Stimulated activated CD4-positive, alpha-beta T cell treated with anti-CD3 and anti-CD28 coated beads, Interleukin-1b, Interleukin-23, amount 100 ng/mL, for 1 hour (primary cell): ENCODE measurements at regions not wholly inside any gene's neighbourhood (a gene's known extent, or its start where the extent isn't known, plus 50 kb on each side); places are given as distances from the start of the nearest gene placed in this dataset.

Experiments
- DNase-seq, 2 donors: peaks; one replicate each; pipeline ENCODE4 v3.0.0-alpha.2; 2020; ENCODE audit warnings: low read depth in 2 of 2

DNA sequence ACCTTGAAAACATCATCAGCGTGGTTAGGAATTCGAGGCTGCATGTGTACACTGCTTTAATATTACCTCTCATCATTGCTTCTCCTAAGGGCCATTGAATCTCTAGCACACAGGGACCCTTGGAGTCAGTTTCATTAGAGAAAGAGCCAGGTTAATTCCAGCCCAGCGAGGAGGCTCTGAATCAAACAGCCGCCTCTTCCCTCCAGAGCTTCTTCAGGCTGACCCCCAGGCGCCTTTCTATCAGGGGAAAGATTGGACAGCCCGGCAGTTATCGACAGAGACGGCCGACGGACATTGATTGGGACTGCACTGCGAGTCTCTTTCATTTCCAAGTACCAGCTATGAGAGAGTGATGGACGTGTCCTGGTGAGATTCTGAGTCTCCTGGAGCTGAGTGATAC lies 159.2 kb downstream of the ANKRD60 start:
- no peak for DNase-seq

- DNase-seq, result no peak
These were observed 162.7 kb downstream of the ANKRD60 start for GRCh38 chr20:58065508-58066361.

DNA sequence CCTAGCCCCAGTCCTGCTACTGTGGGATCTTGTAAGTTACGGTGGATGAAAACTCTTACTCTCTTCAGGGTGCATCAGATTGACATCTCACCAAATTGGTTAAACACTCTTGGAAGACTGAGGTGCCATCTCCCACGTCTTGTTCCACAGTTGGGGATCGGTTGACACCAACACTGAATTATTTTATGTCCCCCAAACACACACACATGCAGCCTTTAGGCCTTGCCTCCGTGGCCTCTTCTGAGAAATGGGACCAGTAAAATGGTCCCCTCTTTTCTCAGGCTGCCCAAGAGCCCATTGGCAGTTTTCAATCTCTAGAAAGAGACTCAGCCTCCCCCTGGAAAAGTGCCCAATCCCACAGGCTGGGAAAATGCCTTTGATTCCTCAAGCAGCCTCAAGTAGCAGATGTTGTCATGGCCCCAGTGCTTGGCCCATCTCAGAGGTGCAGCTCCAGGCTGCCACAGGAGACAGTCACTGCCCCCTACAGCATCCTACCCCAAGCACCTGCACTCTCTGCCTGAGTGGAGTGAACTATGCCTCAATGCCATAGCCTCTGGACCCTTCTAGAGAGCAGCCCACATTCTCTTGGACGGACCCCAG lies 163.9 kb downstream of the ANKRD60 start:
- no peak for DNase-seq

DNA sequence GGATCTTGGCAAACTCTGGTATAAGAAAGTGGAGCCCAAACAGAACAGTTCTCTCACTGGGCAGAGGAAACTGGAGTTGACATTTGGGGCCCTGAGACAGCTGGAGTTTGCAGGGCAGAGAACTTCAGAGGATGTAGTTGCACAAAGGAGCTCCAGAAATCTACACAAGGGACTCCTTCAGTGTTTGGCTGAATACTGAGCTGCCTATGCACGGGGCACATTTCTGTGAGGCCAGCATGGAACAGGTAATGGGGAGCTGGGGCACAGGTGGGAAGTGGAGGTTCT lies 169.3 kb downstream of the ANKRD60 start:
- no peak for DNase-seq

DNA sequence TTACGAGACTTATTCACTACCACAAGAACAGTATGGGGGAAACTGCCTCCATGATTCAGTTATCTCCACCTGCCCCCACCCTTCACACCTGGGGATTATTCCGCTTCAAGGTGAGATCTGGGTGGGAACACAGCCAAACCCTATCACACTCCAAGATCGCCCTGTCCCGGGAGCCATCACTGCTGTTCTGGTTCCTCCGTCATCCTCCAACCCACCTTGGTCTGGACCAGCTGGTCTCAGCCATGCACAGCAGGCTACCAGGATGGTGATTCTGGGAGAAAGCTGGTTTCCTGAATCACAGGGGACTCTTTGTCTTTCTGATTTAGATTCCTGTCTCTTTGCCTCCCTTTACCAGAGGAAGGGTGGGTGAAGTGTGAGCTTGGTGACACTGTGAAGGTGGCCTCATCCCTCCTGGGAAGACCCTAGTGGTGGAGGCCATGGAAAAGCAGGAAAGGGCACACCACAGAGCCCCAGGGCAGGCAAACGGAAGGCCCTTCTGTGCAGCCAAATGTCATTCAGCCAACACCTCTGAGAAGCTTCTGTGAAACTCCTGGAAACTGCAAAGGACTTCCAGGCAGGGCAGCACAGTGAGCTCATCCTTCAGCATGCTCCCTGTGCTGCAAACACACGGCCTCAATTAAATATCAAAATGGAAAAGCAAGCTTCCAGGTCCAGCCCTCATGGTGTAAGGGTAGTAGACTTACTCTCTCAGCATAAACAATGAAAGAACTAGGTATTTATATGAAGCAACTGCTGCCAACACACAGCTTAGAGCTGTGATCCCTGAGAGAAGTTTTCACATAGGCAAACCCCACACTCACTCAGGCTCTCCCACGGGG lies 169.8 kb downstream of the ANKRD60 start:
- DNase-seq, result no peak

DNA sequence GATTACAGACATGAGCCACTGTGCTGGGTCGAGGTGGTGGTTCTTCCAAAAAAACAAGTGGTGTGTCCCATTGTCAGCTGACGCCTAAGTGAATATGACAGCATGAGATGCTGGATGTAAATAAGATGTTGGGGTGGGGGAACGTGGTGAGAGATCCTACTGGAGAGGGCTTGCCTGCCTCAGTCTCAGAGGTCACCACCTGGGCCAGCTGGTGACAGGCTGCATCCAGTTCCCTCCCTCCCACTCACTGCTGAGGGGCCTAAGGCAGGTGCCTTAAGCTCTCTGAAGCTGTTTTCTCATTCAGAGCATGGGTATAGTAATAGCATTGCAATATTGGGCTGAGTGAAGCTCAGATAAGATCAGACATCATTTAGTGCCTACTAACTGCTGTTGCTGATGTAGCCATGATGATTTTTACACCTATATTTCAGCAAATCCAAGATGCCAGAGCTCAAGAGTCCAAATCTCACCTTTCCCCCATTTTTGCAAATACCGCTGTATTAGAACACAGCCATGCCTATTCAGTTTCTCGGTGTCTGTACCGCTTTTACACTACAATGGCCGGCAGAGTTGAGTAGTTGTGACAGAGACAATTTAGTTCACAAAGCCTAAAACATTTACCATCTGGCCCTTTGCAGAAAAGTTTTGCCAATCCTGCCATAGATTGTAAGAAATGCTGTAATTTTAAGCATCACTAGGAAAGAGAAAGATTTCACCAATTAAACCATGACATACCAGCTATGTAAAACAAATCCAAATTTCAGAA lies 171.3 kb downstream of the ANKRD60 start:
- DNase-seq, result no peak

- DNase-seq, result no peak
These were observed 172.3 kb downstream of the ANKRD60 start for GRCh38 chr20:58056021-58056591.

DNA sequence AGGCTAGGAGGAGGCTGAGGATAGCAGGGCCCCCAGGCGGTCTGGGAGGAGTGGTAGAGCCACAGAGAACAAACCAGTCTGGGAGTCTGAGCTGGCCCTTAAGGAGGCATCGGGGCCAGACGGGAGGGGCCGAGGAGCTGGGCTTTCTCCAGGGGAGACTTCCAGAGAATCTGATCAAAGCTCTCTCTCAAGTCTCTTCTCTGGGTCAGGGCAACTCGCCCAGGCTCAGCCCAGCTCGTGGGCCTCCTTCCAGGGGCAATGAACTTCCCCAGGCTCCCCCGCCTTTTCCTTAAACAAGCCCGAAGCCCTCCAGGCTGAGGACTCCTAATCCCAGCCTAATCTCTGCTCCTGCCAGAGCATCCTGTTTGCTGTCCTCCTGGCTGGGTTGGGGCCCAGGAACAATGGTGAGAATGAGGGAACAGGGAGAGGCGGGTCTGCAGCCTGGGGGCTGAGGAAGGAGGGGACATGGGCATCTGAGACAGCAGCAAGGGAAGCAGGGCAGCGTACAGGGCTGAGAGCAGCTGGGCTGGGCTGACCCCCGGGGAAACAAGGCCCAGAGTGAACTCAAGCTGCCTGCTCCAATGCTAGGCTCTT lies 173.6 kb downstream of the ANKRD60 start:
- DNase-seq, result no peak

DNA sequence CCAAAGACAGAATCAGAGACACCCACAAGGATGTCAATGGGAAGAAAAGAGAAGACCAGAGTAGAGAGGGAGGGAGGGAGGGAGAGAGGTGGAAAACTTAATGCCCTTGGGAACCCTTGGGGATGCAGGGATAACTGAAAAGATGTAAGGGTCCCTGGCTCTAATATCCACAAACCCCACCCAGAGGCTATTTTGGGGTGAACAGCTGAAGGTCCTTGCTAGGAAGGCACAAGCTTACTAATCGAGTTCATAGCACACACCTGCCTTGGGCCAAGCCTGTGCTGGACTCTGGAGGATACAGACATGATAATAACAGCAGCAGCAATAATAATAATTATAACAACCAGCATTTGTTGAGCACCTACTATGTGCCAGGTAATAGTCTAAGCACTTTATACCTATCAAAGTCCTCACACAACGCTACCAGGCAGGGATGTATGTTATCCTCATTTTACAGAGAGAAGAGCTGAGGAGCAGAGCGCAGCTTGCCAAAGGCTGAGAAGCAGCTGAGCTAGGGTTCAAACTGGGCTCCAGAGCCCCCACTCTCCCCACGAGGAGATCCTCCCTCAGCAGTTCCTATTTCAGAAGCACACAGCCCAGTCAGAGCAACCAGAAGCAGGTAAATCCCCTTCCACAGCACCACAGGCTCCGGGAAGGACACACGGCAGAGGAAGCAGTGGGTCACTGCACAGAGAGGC lies 174.2 kb downstream of the ANKRD60 start:
- no peak for DNase-seq

DNA sequence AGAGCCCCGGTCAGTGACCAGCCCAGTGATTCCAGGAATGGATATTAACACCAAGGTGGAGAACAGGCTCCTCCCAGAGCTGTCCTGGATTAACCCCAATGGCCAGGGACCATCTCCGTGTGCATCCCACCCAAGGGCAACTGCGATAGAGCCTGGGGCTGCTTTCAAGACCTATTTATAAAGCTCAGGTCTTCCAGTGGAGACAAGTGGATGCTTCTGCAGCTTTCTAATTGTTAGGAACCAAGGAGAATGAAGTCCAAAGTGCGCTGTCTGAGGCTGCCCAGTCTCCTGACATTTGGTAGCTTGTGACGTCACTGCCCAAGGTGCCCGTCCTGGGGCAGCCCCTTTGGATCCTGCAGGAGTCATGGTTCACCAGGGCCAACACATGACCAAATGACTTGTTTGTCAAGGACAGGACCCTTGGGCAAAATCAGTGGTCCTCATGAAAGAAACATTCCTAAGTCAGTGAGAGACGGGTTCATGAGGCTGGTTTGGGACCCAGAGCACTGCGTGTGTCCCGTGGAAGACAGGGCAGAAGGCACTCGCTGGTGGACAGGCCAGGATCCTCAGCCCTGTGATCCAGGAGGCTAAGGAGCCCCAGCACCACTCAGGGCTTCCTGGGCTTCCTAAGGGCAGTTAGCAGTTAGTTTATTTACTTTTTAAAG lies 174.9 kb downstream of the ANKRD60 start:
- no peak for DNase-seq

DNA sequence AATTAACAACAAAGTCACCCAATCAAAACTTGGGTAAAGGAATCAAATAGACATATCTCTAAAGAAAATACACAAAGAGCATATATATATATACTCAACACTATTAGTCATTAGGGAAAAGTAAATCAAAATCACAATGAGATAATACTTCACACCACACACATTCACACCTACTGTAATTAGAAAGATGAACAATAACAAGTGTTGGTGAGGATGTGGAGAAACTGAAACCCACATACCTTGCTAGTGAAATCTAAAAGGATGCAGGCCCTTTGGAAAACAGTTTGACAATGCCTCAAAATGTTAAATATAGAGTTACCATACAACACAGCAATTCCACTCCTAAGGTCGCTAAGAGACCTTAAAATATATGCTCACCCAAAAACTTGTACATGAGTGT lies 177.1 kb downstream of the ANKRD60 start:
- no peak for DNase-seq

GRCh38 chr20:58048096-58048702 lies 180.3 kb downstream of the ANKRD60 start:
- DNase-seq, result no peak

GRCh38 chr20:58046311-58046710 lies 182.1 kb downstream of the ANKRD60 start:
- no peak for DNase-seq

- DNase-seq, result no peak
These were observed 182.9 kb downstream of the ANKRD60 start for GRCh38 chr20:58045579-58045978.

DNA sequence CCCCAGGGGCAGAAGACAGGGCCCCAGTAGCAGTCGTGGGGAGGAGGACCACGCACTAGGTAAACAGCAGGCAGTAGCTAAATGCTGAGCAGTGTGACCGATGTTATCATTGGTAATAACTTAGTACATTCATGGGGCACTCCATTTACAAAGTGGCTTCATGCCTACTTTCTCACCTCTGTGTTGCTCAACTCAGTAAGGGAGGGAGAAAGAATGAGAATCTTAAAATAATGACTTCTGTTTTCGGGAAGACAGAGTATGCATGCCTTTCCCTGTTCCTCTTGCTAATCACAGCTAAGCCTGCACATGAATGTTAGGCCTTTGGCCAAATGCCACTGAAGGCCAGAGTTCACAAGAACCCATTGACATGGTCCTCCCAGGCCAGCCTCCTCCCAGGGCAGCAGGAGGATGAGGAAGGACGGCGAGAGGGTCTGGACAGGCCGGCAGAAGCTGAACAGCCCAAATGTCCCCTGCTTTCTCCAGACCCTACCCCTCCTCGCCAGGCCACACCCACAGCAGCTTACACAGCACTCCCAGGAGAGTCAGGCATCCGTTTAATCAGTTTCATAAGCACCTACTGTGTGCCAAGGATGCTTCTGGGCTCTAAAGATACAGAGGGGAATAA lies 183.4 kb downstream of the ANKRD60 start:
- no peak for DNase-seq

GRCh38 chr20:58044286-58044685 lies 184.2 kb downstream of the ANKRD60 start:
- no peak for DNase-seq

DNA sequence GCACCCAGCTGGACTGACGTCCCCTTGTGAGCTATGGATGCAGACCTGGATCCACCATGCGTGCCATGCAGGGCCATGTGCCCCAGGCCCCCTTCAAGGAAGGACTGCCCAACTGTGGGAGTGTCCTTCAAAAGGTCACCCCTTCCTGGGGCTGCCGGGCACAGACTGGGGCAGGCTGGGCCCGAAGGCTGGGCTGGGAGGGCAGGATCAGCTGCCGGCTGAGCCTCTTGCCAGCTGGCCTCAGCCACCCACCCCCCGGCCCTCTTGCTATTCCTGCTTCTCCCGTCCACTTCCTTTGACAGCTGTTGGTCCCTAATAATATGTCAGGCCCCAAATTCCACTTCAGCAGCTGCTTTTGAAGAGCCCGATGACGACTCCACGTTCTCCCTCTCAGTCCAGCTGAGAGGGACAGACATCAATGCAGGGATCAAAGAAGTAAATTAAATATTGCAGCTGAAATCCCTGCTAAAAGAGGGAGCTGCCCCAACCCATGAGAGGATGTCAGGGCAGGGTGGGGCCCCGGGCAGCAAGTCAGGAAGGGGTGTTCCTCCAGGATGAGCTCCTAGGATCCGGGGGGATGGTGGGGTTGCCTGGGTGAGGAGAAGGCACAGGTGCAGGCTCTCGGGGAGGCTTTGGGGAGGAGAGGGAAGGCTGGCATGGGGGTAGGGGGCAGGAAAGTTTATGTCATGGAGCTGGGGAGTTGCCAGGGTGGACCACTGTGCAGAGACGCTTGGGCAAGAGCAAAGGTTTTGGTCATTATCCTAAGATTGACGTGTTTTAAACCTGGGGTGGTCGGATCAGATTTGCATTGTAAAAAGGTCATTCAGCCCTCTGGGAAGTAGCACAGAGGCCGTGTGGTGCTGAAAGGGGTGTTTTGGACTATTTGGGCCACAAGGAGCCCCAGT lies 185.0 kb downstream of the ANKRD60 start:
- no peak for DNase-seq

- no peak for DNase-seq
These were observed 185.9 kb downstream of the ANKRD60 start for GRCh38 chr20:58042591-58042990.
